Nephron progenitor cell (in vitro differentiated cells): ENCODE measurements at regions not wholly inside any gene's neighbourhood (a gene's known extent, or its start where the extent isn't known, plus 50 kb on each side); places are given as distances from the start of the nearest gene placed in this dataset.

ENCODE experiments used
- DNase-seq: peaks from one replicate; pipeline ENCODE4 v3.0.0; 2021
- H3K27ac Mint-ChIP-seq: 2 replicates; pipeline ENCODE4 v1.8.0; 2021; ENCODE audit warnings: mild to moderate bottlenecking, moderate library complexity, mixed read lengths
- H3K27me3 Mint-ChIP-seq: 2 replicates; pipeline ENCODE4 v1.8.0; 2021; ENCODE audit warnings: mild to moderate bottlenecking, low read depth, mixed read lengths; ENCODE audit not compliant: poor library complexity
- H3K36me3 Mint-ChIP-seq: 2 replicates; pipeline ENCODE4 v1.8.0; 2021; ENCODE audit warnings: low read depth, mixed read lengths
- H3K4me1 Mint-ChIP-seq: 2 replicates; pipeline ENCODE4 v1.8.0; 2021; ENCODE audit warnings: mixed read lengths
- H3K4me3 Mint-ChIP-seq: 2 replicates; pipeline ENCODE4 v1.8.0; 2021; ENCODE audit warnings: mild to moderate bottlenecking, moderate library complexity, mixed read lengths
- H3K9me3 Mint-ChIP-seq: 2 replicates; pipeline ENCODE4 v1.8.0; 2021; ENCODE audit warnings: mild to moderate bottlenecking, moderate library complexity, mixed read lengths
- TF ChIP-seq, protein P1 (sequence below): fragments of 200-600 bp; sonication (generic); IDR thresholded peaks from 2 replicates; pipeline ENCODE4 v1.5.0; 2021; ENCODE audit warnings: antibody characterized with exemption

DNA sequence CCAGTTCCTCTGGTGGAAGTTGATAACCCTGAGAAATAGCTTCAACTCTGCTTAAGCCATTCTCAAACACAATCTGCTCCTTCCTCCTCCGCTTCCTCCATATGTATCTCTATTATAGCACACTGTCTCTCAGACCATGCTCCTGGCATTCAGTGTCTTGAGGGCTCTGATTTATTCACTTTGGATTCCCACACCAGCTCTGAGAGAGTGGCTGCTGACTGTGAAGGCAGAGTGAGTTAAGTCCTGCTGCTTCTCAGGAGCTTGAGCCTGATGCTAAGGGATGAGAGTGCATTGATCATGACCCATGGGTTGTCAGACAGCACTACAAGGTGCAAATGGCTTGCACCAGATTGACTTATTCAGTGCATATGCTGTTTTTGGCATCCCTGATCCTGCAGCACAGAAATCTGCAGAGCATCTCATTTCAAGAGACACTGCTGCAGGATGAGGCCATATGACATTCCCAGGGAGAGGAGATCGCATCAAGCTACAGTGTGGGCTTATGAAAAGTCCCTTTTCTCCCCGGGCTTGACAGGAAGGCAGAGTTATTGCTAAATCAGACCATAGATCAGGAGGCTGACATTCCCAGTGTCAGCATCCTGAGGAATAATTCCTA is 500.5 kb upstream of the RAB6C start:
- Mint-ChIP-seq H3K4me1 (no peaks in the 10 kb centered on the region), H3K9me3 (peaks cover 4% of the 10 kb centered on the region), H3K27ac (no peak overlapping the region), H3K4me3 (no peak overlapping the region), H3K27me3 (peaks cover 11% of the 10 kb centered on the region), H3K36me3 (no peaks in the 10 kb centered on the region)
- TF ChIP-seq, protein P1, sequence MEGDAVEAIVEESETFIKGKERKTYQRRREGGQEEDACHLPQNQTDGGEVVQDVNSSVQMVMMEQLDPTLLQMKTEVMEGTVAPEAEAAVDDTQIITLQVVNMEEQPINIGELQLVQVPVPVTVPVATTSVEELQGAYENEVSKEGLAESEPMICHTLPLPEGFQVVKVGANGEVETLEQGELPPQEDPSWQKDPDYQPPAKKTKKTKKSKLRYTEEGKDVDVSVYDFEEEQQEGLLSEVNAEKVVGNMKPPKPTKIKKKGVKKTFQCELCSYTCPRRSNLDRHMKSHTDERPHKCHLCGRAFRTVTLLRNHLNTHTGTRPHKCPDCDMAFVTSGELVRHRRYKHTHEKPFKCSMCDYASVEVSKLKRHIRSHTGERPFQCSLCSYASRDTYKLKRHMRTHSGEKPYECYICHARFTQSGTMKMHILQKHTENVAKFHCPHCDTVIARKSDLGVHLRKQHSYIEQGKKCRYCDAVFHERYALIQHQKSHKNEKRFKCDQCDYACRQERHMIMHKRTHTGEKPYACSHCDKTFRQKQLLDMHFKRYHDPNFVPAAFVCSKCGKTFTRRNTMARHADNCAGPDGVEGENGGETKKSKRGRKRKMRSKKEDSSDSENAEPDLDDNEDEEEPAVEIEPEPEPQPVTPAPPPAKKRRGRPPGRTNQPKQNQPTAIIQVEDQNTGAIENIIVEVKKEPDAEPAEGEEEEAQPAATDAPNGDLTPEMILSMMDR, result no peak
- no peak for DNase-seq

DNA sequence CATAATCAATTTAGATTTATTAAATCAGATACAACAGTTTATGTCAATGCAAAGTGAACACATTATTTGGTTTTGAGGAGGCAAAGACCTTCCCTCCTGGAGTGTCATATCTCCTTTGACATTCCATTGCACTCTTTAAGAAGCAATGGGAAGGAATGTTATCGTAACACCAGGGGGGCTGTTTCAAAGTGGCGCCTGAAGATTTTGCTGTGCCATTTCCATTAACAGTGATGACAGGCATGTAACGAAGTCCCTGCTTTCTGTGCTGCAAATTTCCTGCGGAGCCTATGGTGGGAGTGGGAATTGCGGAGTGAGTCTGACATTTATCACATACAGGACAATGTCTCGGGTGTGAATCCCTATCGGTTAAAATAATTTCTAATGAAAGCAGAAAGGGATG is 499.6 kb upstream of the RAB6C start:
- Mint-ChIP-seq H3K4me1 (no peaks in the 10 kb centered on the region), H3K4me3 (no peak overlapping the region), H3K27ac (no peak overlapping the region), H3K9me3 (peaks cover 4% of the 10 kb centered on the region), H3K27me3 (peaks cover 11% of the 10 kb centered on the region), H3K36me3 (no peaks in the 10 kb centered on the region)
- TF ChIP-seq, protein P1, result no peak
- DNase-seq, result no peak

DNA sequence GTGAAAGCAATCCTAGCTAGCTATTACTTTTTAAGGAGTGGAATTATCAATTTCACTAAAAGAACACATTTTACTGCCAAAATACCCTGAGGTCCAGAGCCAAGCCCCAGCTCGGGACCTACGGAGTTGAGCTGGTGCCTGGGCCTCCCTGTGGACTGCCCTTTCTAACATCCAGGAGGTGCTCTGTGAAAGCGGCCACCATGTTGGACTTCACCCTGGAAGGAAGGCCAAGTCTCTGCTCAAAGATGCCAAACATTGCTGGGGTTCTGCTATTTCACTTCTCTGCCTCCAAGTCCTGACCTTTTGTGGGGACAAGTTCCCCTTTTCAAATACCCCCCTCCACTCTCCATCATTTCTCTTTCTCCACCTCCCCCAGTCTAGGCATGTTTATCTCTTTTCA is 498.7 kb upstream of the RAB6C start:
- Mint-ChIP-seq H3K27ac (no peak overlapping the region), H3K36me3 (no peaks in the 10 kb centered on the region), H3K4me1 (no peaks in the 10 kb centered on the region), H3K27me3 (peaks cover 11% of the 10 kb centered on the region), H3K9me3 (peaks cover 4% of the 10 kb centered on the region), H3K4me3 (no peak overlapping the region)
- no peak for DNase-seq
- TF ChIP-seq, protein P1, result no peak

DNA sequence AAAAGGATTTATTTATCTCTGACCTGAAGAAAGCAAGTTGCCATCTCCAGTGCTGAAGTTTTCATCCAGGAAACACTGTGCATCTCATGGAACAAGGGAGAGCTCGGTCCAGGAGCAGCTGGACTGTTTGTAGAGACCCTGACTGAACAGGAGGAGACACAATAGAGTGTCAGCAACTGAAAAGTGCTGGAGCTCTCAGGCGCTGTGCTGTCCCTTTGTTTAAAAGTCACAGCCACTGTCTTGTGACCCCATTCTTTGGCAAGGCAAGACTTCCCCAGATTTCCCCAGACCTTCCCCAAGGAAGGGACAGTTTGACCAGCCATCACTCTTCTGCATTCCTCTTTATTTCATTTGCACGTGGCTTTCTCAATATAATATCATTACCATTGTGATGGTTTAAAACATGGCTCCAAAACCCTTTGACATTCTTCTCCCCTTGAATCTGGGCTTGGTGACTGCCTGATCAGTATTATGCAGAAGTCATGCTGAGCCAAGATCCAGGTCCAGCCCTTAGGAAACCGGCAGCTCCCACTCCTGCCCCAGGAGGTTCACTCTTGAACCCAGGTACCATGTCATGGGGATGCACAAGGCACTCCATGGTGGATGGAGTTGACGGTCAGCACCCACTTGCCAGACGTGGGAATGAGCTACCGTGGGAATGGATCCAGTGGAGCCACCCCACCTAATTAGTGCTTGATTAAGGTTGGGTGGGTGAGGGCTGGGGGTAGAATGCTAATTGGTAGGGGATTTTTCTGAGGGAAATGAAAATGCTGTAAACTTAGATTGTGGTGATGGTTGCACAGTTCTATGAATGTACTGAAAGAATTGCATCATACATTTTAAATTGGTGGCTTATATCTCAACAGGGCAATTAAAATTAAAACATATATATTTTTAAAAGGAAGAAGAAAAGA is 497.9 kb upstream of the RAB6C start:
- Mint-ChIP-seq H3K27ac (no peak overlapping the region), H3K27me3 (peaks cover 11% of the 10 kb centered on the region), H3K36me3 (no peaks in the 10 kb centered on the region), H3K9me3 (no peaks in the 10 kb centered on the region), H3K4me3 (no peak overlapping the region), H3K4me1 (no peaks in the 10 kb centered on the region)
- no peak for DNase-seq
- TF ChIP-seq, protein P1, result no peak

DNA sequence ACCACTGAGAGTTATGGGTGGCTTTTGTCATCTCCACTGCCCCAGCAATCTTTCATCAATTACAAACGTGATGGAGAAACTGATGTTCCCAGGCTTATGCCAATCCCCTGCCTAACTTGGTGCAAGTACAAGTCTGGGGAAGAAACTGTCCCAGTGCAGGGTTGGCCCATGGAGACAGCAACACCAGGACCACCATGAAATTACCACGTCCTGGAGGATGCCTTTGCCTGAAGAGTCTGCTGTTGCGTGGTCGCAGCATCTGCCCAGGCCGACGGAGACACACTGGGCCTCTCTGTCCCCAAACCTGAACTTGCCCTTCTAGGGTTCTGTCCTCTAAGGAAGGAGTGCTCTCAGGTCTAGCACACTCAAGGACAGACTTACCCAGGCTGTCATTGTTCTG is 496.8 kb upstream of the RAB6C start:
- no peak for DNase-seq
- Mint-ChIP-seq H3K36me3 (no peaks in the 10 kb centered on the region), H3K27ac (no peak overlapping the region)

More for the DNA sequence above, 496.8 kb upstream of the RAB6C start:
- no peaks in the 10 kb centered on the region for H3K4me1 Mint-ChIP-seq
- no peaks in the 10 kb centered on the region for H3K9me3 Mint-ChIP-seq
- H3K27me3 Mint-ChIP-seq, result peaks cover 11% of the 10 kb centered on the region
- TF ChIP-seq, protein P1, result no peak
- H3K4me3 Mint-ChIP-seq, result no peak overlapping the region
